ENCODE measurements at regions not wholly inside any gene's neighbourhood (a gene's known extent, or its start where the extent isn't known, plus 50 kb on each side); places are given as distances from the start of the nearest gene placed in this dataset.

- DNase-seq (ENCODE audit: low spot score in 2 of 2): no peak
- 89% methylated on average over 3 of the region's 3 CpGs for WGBS
- Histone ChIP-seq H3K36me3 (no peaks in the 10 kb centered on the region), H3K27ac (no peak overlapping the region), H3K4me1 (no peaks in the 10 kb centered on the region), H3K4me3 (no peak overlapping the region), H3K27me3 (no peaks in the 10 kb centered on the region), H3K9me3 (no peaks in the 10 kb centered on the region)
- TF ChIP-seq POLR2AphosphoS5 (IDR thresholded peaks at IDR 0.05) (no peak), POLR2A (IDR thresholded peaks at IDR 0.05) (no peak), EP300 (IDR thresholded peaks at IDR 0.05) (no peak), CTCF (IDR thresholded peaks at IDR 0.05) (no peak)
Observed at GRCh38 chr4:59630235-59630634, 1569.9 kb upstream of the ADGRL3 start.

- no peaks in the 10 kb centered on the region for H3K27me3 ChIP-seq
- DNase-seq (ENCODE audit: low spot score in 2 of 2): no peak
- H3K9me3 ChIP-seq: no peaks in the 10 kb centered on the region
- no peaks in the 10 kb centered on the region for H3K36me3 ChIP-seq
- H3K27ac ChIP-seq: no peak overlapping the region
- no peaks in the 10 kb centered on the region for H3K4me1 ChIP-seq
- TF ChIP-seq EP300 (IDR thresholded peaks at IDR 0.05): no peak
- no peak for TF ChIP-seq POLR2A (IDR thresholded peaks at IDR 0.05)
- TF ChIP-seq POLR2AphosphoS5 (IDR thresholded peaks at IDR 0.05): no peak
- no peak for TF ChIP-seq CTCF (IDR thresholded peaks at IDR 0.05)
- no peak overlapping the region for H3K4me3 ChIP-seq
Observed at GRCh38 chr4:59630922-59631321, 1569.2 kb upstream of the ADGRL3 start.

- H3K9me3 ChIP-seq: peaks cover 6% of the 10 kb centered on the region
- no peak for DNase-seq (ENCODE audit: low spot score in 2 of 2)
- TF ChIP-seq POLR2A (IDR thresholded peaks at IDR 0.05) (no peak), POLR2AphosphoS5 (IDR thresholded peaks at IDR 0.05) (no peak), CTCF (IDR thresholded peaks at IDR 0.05) (no peak), EP300 (IDR thresholded peaks at IDR 0.05) (no peak)
- no peaks in the 10 kb centered on the region for H3K4me1 ChIP-seq
- H3K4me3 ChIP-seq: no peak overlapping the region
- H3K36me3 ChIP-seq: no peaks in the 10 kb centered on the region
- H3K27me3 ChIP-seq: no peaks in the 10 kb centered on the region
- H3K27ac ChIP-seq: no peak overlapping the region
- WGBS: 80% methylated on average over 1 of the region's 1 CpG
Observed at GRCh38 chr4:59637596-59637995, 1562.5 kb upstream of the ADGRL3 start.

- no peaks in the 10 kb centered on the region for H3K27me3 ChIP-seq
- H3K4me1 ChIP-seq: no peaks in the 10 kb centered on the region
- H3K27ac ChIP-seq: no peak overlapping the region
- no peaks in the 10 kb centered on the region for H3K36me3 ChIP-seq
- DNase-seq (ENCODE audit: low spot score in 2 of 2): no peak
- no peak overlapping the region for H3K4me3 ChIP-seq
- 89% methylated on average over 1 of the region's 1 CpG for WGBS
- H3K9me3 ChIP-seq: no peaks in the 10 kb centered on the region
- TF ChIP-seq CTCF (IDR thresholded peaks at IDR 0.05) (no peak), POLR2A (IDR thresholded peaks at IDR 0.05) (no peak), POLR2AphosphoS5 (IDR thresholded peaks at IDR 0.05) (no peak), EP300 (IDR thresholded peaks at IDR 0.05) (no peak)
Observed at GRCh38 chr4:59643682-59644081, 1556.4 kb upstream of the ADGRL3 start.

GRCh38 chr4:59644765-59645164, 1555.4 kb upstream of the ADGRL3 start:
- Histone ChIP-seq H3K27me3 (no peaks in the 10 kb centered on the region), H3K27ac (no peak overlapping the region), H3K4me3 (no peak overlapping the region), H3K36me3 (no peaks in the 10 kb centered on the region), H3K4me1 (no peaks in the 10 kb centered on the region), H3K9me3 (no peaks in the 10 kb centered on the region)
- DNase-seq (ENCODE audit: low spot score in 2 of 2): no peak
- TF ChIP-seq POLR2A (IDR thresholded peaks at IDR 0.05) (no peak), POLR2AphosphoS5 (IDR thresholded peaks at IDR 0.05) (no peak), CTCF (IDR thresholded peaks at IDR 0.05) (no peak), EP300 (IDR thresholded peaks at IDR 0.05) (no peak)
- WGBS: 91% methylated on average over 3 of the region's 3 CpGs
